ENCODE measurements at regions not wholly inside any gene's neighbourhood (a gene's known extent, or its start where the extent isn't known, plus 50 kb on each side); places are given as distances from the start of the nearest gene placed in this dataset.

DNA sequence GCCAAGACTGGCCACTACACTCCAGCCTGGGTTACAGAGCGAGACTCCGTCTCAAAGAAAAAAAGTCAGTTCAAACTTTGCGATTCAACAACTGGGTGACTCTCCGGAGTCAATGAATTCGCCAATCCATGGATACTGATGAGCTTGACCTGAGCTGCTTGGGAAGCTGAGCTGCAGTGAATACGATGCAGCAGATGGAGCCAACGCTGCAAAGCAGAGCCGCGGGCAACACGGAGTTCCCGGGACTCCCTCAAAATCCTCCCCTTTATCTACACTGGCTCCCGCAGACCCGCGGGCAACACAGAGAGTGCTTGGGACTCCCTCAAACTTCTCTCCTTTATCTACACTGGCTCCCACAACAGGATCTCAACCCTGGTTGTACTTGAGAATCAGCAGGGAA is 62.6 kb upstream of the SALL4 start:
- no peaks in the 10 kb centered on the region for H3K9me3 ChIP-seq (ENCODE audit: control insufficient read depth, low read depth, low read length)
- no peaks in the 10 kb centered on the region for H3K27me3 ChIP-seq (ENCODE audit: control insufficient read depth, insufficient read depth, low read length)
- H3K4me3 ChIP-seq (ENCODE audit: low read length): no peak overlapping the region
- H3K4me1 ChIP-seq (ENCODE audit: control insufficient read depth, low read depth, low read length): peaks cover 5% of the 10 kb centered on the region
- H3K36me3 ChIP-seq (ENCODE audit: control insufficient read depth, low read depth, low read length): no peaks in the 10 kb centered on the region
- H3K9ac ChIP-seq (ENCODE audit: low read length): no peak overlapping the region
- H3K27ac ChIP-seq (ENCODE audit: low read length): no peak overlapping the region

DNA sequence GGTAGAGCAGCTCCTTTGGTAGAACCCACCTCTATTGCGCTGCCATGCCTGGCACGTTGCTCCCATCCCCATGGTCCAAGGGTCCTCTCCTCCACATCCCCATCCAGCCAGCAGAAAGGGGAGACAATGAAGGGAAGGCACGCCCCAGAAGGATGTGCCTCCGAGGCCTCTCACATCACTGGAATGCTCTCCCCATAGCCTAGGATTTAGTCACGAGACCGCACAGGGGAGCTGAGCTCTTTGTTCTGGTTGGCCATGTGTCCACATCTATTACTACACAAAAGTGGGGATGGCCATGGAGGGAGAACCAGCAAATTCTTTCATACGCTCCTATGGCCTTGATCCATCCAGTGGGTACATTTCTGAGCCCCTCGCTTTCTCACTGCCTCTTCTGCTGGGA is 60.5 kb upstream of the SALL4 start:
- no peak overlapping the region for H3K27ac ChIP-seq (ENCODE audit: low read length)
- H3K9ac ChIP-seq (ENCODE audit: low read length): no peak overlapping the region
- H3K9me3 ChIP-seq (ENCODE audit: control insufficient read depth, low read depth, low read length): no peaks in the 10 kb centered on the region
- H3K4me3 ChIP-seq (ENCODE audit: low read length): no peak overlapping the region
- no peaks in the 10 kb centered on the region for H3K27me3 ChIP-seq (ENCODE audit: control insufficient read depth, insufficient read depth, low read length)
- H3K4me1 ChIP-seq (ENCODE audit: control insufficient read depth, low read depth, low read length): peaks cover 5% of the 10 kb centered on the region
- H3K36me3 ChIP-seq (ENCODE audit: control insufficient read depth, low read depth, low read length): no peaks in the 10 kb centered on the region

DNA sequence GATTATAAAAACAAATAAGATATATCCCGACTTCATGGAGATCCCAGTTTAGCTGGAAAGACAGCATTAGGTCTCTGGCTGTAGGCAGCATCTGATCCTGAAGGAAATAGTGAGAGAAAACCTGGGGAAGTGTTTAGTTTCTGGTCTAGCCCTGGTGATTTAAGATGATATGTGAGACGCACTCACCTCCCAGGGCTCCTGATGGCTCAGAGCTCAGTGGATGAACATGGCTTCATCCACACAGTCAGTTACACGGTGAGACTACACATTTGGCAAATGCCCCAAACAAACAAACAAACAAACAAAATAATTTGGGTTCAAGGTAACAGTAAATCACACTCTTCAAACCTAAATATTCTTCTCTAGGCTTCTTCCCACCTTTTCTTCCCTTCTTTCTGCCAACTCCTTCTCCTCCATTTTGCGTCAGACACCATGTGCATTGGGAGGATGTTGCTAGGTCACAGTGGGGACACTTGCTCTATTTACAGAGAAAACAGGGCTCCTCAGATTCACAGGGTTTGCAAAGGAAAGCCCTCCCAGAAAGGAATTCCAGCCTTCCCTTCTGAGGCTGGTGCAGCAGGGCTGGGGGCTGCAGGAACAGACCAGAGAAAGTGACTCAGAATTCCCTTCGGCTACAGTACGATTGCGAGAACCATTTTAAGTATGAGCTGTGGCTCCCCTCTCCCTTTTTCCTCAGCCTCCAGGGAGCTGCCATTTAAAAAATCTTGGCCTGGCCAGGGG is 59.6 kb upstream of the SALL4 start:
- Histone ChIP-seq H3K27me3 (ENCODE audit: control insufficient read depth, insufficient read depth, low read length) (no peaks in the 10 kb centered on the region), H3K9ac (ENCODE audit: low read length) (no peak overlapping the region), H3K4me3 (ENCODE audit: low read length) (no peak overlapping the region), H3K4me1 (ENCODE audit: control insufficient read depth, low read depth, low read length) (peaks cover 5% of the 10 kb centered on the region), H3K27ac (ENCODE audit: low read length) (no peak overlapping the region), H3K9me3 (ENCODE audit: control insufficient read depth, low read depth, low read length) (no peaks in the 10 kb centered on the region), H3K36me3 (ENCODE audit: control insufficient read depth, low read depth, low read length) (no peaks in the 10 kb centered on the region)

DNA sequence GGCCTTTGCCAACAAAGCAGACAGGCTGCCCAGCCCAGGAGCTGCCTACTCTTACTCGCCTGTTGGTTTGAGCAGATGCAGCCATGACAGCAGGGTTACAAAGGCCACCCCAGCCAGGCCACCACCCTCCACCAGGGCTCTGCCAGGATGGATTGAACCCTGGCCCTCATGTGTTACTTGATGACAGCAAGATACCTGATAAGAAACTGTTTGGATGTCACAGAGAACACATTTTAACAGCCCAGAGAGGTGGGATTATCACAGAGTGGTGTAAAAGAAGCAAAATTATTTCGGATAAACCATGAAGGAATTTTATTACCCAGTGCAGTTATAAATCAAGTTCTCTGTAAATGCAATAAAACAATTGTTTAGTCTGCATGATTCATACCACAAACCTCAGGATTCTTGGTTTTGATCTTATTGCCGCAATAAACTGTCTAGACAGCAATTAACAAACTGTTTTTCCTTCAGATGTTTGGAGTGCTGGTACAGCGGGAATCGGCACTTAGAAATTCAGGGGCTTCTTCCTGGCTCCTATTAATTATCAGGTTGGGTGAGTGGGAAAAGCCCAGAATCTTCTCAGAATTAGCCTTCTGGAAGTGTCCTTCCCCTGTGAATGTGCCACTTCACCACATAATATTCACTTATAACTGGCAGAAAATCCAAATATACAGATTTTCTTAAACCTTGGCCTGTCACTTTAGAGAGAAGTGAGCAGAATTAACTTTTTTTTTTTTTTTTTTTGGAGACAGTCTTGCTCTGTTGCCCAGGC is 58.0 kb upstream of the SALL4 start:
- Histone ChIP-seq H3K36me3 (ENCODE audit: control insufficient read depth, low read depth, low read length) (no peaks in the 10 kb centered on the region), H3K27me3 (ENCODE audit: control insufficient read depth, insufficient read depth, low read length) (no peaks in the 10 kb centered on the region), H3K9ac (ENCODE audit: low read length) (no peak overlapping the region), H3K4me1 (ENCODE audit: control insufficient read depth, low read depth, low read length) (peaks cover 5% of the 10 kb centered on the region), H3K27ac (ENCODE audit: low read length) (no peak overlapping the region), H3K9me3 (ENCODE audit: control insufficient read depth, low read depth, low read length) (no peaks in the 10 kb centered on the region), H3K4me3 (ENCODE audit: low read length) (no peak overlapping the region)

DNA sequence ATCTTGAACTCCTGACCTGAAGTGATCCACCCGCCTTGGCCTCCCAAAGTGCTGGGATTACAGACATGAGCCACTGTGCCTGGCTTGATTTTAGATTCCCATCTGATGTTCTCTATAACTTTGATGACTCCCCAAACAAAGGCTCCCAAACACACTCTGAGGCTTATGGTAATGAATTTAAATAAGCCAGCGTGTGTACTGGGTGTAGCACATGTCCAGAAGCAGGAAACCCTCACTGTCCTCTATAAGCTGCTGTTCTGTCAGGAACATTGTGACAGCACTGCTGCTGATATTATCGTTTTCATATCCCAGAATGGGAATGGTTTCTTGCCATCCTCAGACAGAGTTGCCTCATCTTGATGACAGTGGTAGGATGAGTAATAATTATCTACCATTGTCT is 54.1 kb upstream of the SALL4 start:
- Histone ChIP-seq H3K27me3 (ENCODE audit: control insufficient read depth, insufficient read depth, low read length) (no peaks in the 10 kb centered on the region), H3K27ac (ENCODE audit: low read length) (no peak overlapping the region), H3K9me3 (ENCODE audit: control insufficient read depth, low read depth, low read length) (no peaks in the 10 kb centered on the region), H3K36me3 (ENCODE audit: control insufficient read depth, low read depth, low read length) (no peaks in the 10 kb centered on the region), H3K4me1 (ENCODE audit: control insufficient read depth, low read depth, low read length) (no peaks in the 10 kb centered on the region), H3K9ac (ENCODE audit: low read length) (no peak overlapping the region), H3K4me3 (ENCODE audit: low read length) (no peak overlapping the region)

DNA sequence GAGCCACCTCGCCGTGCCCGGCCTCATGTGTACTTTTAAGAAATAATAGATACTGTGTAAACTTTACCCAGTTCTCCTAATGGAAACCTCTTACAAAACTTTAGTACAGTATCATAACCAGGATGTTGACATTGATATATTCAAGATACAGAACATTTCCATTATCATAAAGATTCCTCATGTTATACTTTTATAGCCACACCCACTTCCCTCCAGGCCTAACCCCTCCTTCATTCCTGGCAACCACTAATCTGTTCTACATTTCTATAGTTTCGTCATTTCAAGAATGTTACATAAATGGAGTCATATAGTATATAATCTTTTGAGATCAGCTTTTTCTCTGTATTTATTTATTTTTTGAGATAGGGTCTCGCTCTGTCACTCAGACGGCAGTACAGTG is 52.6 kb upstream of the SALL4 start:
- H3K36me3 ChIP-seq (ENCODE audit: control insufficient read depth, low read depth, low read length): no peaks in the 10 kb centered on the region
- H3K4me3 ChIP-seq (ENCODE audit: low read length): no peak overlapping the region
- no peaks in the 10 kb centered on the region for H3K4me1 ChIP-seq (ENCODE audit: control insufficient read depth, low read depth, low read length)
- no peak overlapping the region for H3K27ac ChIP-seq (ENCODE audit: low read length)
- H3K9ac ChIP-seq (ENCODE audit: low read length): no peak overlapping the region
- H3K9me3 ChIP-seq (ENCODE audit: control insufficient read depth, low read depth, low read length): no peaks in the 10 kb centered on the region
- H3K27me3 ChIP-seq (ENCODE audit: control insufficient read depth, insufficient read depth, low read length): no peaks in the 10 kb centered on the region
